ENCODE measurements at regions not wholly inside any gene's neighbourhood (a gene's known extent, or its start where the extent isn't known, plus 50 kb on each side); places are given as distances from the start of the nearest gene placed in this dataset.

DNA sequence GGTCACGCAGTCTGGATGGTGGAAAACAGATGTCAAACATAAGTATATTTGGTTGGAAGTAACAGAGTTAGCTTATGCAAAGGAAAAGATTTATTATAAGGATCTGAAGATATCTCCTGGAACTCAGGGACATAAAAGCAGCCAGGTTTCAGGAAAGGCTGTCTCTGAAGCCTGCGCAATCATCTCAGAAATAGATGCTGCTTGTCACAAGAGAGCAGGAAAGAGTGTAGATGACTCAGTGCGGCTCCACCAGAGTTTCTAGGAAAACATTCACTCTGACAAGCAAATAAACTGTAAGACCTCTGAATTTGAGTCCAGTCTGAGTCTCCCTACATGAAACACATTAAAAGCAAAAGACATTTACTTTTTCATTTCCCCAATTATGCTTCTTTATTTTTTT is 220.4 kb upstream of the HTR2A start:
- DNase-seq (ENCODE audit: low spot score): peak; percentile 44

DNA sequence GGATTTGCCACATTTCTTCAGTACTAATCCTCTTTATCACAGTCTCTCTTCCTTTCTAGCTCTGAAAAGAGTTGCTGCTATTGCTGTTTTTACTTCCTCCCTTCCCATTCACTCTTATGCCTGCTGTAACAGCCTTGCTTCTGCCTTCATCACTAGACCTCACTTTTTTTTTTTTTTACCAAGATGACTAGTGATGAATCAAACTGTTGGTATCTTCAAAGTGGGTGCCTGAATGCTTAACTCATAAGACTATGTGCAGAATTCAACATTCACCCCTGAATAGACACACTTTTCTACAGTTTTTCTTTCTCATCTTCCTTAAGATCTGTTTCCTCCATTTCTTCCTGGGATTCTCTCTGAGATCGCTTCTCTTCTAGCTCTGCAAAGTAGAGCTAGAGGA is 217.2 kb upstream of the HTR2A start:
- DNase-seq (ENCODE audit: low spot score): no peak

DNA sequence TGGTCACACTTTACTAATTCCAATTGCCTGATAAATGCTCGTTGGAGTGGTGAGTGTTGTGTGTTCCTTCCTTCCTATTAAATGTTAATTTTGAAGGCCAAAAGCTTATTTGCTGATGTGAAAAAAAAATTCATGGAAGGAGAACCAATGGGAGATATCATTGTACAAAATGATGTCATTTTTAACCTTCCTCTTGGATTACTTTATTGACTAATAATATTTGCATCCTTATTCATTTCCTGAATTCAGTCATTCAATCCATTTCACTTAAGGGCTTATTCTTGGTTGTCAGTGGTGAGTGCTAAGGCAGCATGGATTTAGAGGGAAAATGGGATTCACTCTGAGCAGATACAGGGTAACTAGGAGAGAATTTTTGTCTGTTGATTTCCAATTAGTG is 216.0 kb upstream of the HTR2A start:
- no peak for DNase-seq (ENCODE audit: low spot score)

DNA sequence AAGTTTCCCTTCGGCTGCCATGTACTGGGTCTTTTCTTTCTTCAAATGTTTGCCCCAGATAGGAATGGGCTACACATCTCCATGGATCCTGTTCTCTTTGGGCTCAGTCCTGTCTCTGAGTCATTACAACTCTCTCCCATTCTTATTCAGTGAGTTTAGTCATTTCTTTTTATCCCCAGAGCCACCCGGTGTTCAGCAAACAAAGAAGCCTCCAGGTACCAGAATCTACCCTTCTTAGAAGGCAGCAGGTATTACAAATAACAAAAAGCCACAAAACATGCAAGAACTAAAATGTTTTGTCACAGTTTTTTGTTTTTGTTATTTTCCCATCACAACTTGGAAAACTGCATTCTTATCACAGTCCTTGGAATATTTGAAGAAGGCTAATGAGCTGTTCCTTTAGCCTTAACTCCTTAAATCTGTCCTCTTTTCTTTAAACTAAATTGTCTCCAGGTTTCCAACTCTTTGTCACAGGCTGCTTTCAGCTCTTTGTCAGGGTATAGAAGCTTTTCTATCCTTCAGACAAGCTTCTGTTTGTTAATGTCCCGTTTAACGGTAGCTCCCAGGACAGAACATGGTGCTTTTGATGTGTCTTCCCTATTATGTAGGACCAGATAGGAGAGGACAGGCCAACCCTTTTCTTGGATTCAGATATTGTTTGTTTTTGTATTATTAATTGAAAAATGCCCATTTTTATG is 215.5 kb upstream of the HTR2A start:
- DNase-seq (ENCODE audit: low spot score): no peak

DNA sequence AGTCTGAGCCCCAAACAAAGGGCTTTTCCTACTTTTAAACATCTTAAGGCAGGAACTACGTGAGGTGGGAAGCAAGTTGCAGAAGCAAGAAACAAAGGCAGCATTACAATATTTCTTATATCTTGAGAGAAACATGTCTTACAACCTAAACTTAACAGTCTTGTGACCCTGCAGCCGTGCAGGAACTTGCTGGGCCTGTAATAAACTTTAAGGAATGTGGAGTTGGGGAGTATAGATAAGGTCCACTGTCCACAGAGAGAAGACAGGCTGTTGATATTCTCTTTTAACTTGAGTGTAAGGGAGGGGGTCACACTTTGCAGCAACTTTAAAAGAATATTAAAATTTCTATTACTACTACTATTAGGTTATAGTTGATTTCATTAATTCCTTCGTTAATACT is 214.6 kb upstream of the HTR2A start:
- no peak for DNase-seq (ENCODE audit: low spot score)

DNA sequence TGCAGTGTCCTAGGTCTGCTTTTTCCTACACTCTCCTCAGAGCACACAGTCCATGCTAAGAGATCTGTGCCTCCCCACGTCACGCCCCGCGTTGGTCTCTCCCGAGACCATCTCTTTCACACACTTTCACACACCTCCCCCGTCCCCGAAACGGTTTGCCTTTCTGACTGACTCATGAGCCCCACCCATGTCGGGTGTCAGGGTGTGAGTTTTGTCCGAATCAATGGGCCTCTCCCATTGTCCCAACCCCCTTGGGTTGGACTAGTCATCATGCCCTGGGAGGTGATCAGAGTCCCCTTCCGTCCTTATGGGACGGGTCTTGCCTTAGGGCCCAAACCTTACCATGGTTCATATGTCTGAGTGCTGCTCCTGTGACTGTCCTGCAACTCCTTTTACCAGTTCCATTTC is 214.0 kb upstream of the HTR2A start:
- DNase-seq (ENCODE audit: low spot score): no peak

DNA sequence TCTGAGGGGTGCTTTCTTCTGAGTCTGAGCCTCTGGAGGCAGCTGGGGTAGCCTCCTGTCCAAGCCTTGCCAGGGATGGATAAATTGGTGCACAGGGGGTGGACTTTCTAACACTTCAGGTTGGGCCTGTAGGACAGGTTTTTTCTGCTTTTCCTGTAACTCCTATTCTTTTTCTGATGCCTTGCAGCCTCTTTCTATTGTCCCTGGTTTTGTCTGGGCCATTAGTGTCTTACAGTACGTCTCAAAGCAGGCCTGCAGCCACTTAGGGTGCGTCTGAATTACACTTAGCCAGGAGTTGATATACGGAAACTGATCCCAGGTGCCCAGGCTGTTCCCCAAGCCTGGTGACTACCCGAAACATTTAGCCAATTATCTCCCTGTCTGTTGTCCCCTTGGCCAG is 213.3 kb upstream of the HTR2A start:
- no peak for DNase-seq (ENCODE audit: low spot score)

DNA sequence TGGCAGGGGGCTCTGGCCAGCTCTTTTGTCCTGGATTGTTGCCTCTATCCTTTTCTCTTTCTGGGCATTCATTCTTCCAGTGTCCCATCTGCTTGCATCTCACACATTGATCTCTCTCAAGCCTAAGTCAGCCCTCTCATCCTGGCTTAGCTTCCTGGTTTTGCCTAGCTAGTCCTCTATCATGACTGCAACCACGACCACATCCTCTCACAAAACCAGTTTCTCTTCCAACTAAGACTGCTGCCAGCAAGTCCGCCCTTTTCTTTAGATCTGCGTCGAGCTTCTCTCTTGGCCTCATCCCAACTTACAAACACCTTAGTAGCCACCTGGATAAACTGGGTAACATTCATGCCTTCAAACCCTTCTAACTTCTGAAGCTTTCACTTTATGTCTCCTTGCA is 212.2 kb upstream of the HTR2A start:
- no peak for DNase-seq (ENCODE audit: low spot score)

DNA sequence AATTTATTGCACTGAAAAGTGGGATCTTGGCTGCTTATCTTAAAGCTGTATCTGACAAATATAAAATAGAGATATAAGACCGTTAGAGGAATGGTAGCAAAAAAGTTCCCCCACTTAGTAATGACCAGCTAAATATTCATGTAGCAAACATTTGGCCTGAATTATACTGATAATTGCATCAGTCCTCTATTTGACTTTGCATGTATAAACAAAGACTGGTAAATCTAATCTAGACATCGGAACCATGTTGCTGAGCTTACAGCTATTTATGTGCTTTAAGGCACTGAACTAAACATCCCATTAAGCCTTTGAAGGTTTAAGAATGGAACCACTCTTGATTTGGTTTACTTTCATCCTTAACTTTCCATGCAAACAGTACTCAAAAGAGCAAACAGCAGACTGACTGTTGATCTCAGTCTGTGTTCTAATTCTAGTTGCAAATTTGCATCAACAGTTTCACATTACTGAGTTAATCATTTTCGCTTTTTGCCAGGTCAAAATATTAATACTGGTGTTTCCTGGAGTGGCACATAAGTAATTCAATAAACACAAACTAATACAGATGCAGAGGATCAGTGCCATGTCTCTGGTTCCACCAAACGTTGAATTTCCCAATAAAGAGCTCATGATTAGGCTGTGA is 203.5 kb upstream of the HTR2A start:
- DNase-seq (ENCODE audit: low spot score): no peak

DNA sequence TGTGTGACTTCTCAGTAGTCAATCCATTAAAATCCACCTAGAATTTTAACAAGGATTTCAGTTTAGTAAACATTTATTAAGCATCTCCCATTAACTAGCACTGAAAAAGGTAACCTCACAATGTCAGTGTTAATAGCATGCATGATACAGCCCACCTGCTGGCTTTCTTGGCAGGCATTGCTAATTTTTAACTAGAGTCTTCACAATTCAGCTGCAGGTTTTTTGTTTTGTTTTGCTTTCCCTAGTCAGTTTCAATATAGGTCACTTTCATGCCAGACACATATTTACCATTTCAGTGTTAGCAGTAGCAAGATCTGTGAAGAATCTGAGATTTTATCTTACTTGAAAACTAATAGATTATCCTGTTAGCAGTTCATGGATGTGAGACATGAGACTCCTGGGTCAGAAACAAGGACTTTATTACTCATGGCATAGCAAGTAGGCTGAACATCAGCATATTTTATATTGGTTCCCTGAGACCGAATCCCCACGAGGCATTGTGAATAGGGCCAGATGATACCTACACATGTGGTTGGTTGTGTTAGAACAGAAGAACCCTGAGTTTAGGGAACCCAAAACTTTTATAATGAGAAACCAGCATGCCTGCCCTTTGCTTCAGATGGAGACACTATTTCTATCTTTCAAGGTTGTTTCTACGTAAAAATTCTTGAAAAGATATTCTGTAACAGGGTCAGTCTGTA is 198.0 kb upstream of the HTR2A start:
- DNase-seq (ENCODE audit: low spot score): no peak

DNA sequence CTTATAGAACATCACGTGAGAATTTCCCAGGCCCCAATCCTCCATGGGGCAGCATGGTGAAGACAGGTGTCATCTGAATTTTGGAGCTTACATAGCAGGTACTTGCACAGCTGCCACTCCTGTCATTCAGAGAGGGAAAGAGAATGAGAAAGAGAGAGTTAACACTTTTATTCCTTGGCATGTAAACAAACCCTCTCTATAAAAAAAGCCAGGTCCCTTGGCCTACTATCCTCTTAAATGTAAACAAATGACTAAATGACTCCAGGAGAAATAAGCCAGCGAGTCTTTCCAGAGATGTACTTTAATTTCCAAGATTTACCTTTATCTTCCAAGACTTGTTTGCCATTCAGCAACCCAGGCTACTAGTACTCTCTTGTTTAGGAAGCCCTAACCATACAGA is 195.3 kb upstream of the HTR2A start:
- no peak for DNase-seq (ENCODE audit: low spot score)

DNA sequence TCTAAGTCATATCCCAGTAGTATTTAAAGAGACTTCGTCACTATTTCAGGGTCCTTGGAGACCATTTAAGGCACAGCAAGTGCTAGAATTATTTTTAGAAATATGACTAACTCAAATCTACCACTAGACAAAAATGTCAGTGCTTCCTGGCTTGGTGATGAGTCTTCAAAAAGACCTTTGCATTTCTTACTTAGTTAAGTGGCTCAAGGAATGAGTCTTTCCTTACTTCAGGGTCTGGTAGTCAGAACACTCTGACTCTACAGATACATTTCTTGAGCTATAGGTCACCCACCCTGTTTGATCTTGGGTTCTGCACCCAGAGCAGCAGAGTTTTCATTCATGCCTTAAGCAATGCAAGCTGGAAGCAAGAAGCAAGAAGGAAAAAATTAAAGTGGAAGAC is 191.0 kb upstream of the HTR2A start:
- peak; percentile 36 for DNase-seq (ENCODE audit: low spot score)

DNA sequence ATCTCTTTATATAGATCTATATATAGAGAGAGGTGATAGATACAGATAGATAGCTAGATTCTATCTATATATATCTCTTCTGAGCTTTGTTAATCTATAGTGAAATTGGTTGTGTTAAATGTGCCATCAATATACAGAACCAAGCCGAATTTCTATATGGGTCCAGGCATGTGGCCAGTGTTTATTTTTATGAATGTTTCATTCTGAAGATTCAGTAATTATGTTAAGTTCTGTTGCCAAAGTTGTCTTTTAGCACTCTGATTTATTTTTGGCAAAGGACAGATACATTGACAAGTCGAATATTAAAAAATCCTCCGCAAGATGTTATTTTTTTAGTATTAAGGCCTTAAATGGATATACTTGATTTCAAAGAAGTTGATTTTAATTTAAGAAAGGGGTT is 190.4 kb upstream of the HTR2A start:
- no peak for DNase-seq (ENCODE audit: low spot score)

DNA sequence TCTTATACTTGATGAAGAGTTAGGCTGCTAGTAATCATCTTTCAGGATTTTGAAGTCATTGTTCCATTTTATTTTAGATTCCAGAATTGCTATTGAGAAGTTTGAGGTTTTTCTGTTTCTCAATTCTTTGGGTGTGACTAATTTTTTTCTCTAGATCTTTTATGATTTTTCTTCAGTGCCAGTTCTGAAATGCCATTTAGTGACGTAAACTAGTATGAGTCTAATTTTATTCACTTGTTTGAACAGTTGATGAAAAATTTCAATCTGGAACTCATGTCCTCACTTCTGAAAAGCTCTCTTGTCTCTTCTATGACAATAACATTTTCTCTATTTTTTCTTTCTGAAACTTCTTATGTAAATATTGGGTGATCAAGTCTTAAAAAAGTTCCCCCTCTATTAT is 188.5 kb upstream of the HTR2A start:
- no peak for DNase-seq (ENCODE audit: low spot score)

DNA sequence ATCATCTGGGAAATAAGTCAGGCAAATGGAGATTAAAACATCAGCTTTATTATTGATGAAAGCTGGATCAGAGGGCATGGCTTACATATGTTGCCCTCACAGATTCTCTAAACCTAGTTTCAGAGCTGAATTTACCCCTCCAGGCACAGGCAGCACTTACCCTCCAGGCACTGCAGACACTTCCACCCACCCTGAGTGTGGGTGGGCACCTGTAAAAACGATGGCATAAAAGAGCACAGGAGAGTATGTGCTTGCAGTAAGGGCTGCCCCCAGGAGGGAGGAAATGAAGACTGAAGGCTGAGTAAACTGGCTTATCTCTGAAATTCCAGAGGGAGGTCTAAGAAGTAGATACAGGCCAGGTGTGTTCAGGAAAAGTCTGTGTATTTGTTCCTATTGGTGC is 185.0 kb upstream of the HTR2A start:
- no peak for DNase-seq (ENCODE audit: low spot score)

DNA sequence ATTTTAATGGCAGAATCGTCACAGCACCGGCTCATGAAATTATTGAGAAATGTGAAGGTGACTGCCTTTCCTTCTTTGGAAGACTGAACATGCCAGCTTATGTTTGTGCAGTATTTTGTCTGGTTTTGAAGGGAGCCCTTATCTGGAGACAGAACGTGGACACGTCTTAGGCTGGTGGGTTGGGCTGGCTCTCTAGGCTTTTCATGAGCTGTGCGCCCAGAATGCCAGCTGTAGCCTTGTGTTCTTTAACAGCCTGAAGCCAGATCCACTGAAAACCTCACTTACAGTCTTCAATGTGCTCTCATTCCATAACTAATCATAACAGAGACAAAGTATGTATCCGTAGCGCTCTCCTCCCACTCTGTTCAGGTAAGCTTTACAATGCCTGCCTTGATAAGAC is 184.4 kb upstream of the HTR2A start:
- DNase-seq (ENCODE audit: low spot score): no peak

DNA sequence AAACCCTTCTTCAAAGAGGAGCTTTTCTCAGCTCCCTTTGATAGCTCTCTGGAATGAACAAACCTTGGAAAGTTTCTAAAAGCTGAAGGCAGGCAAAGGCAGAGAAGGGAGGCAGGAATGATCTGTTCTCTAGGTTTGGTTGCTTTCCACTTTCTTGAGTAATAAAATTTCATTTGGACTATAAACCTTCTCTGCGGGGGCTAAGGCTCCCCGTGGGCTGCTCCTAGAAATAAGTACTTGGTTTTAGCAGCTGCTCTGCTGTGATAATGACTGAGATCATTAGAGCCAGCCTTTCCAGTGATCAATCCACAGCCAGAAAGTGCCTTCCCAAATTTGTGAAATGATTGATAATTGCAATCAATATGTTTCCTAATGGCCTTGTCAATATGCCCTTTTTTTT is 183.8 kb upstream of the HTR2A start:
- no peak for DNase-seq (ENCODE audit: low spot score)

DNA sequence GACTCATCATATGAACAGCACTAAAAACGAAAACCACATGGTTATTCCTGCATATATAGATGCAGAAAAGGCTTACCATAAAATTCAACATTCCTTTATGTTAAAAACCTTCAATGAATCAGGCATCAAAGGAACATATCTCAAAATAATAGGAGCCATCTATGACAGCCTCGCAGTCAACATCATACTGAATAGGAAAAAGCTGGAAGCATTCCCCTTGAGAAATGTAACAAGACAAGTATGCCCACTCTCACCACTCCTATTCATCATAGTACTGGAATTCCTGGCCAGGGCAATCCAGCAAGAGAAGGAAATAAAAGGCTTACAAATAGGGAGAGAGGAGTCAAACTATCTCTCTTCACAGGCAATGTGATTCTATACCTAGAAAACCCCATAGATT is 179.6 kb upstream of the HTR2A start:
- DNase-seq (ENCODE audit: low spot score): no peak

DNA sequence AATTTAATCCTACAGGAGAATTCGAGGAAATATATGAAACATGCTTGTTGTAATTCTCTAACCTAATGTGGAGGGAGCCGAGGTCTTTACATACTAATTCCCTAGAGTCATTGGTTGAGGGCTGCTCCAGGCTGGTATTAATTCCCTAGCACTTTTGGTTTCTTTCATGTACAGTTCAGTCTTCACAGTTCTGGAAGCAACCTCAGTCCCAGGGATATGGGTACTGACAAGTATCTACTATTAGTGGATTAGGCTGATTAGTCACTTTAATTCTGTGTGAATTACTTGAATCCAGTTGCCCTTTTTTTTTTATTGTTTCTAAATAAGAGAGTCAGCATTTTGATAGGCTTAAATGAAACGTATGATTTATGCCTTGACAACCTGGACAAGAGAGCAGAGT is 172.3 kb upstream of the HTR2A start:
- DNase-seq (ENCODE audit: low spot score): no peak

DNA sequence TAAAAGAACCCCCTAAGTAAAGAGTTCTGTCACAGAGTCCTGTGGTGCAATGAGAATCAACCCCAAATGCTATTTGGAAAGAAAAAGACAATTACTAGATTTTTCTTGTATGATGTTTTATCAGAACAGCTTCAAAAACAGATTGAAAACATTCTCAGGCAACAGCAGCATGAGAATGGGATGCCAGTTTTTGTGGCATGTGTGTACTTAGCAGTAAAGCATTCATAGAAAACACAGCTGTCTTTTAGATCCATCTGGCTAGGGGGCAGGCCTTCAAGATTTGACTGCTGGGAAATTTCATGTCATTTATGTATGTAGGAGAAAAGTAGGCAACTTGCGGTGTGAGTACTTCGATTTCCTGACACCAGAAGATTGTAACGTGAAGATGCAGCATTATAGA is 170.5 kb upstream of the HTR2A start:
- DNase-seq (ENCODE audit: low spot score): no peak

DNA sequence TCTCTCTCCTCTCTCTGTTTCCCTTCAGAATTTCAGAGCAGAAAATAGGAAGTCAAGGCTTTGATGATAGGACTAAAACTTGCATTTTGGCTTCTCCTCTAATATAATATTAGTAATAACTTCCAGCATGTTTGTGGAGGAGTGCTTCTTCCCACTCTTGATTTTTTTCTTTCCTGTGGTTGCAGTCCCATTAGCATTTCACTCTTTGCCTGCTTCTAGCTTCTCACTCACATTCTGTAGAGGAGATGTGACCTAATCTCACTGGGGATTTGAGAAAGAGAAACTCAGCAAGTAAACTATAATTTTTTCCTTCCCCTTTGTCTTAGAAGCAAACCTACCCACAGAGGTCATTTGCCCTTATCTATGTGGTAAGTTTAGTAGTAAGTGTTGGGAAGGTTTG is 169.4 kb upstream of the HTR2A start:
- DNase-seq (ENCODE audit: low spot score): no peak

DNA sequence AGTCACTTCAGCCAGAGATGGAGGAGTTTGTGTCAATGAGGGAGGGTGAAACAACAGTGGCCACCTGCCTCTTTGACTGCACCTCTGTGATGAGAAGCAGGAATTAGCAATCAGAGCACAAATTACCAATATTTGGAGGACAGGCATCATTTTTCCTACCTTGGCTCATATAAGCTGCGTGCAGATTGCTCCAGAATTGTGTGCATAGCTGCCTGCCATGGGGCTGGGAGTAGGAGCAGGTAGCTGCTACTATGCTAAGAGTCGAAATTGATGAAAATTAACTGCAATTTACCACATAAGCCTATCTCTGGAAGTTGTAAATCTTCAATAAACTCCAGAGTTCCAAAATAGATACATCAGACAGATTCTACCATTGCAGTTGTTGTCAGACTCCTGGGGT is 167.5 kb upstream of the HTR2A start:
- DNase-seq (ENCODE audit: low spot score): no peak

DNA sequence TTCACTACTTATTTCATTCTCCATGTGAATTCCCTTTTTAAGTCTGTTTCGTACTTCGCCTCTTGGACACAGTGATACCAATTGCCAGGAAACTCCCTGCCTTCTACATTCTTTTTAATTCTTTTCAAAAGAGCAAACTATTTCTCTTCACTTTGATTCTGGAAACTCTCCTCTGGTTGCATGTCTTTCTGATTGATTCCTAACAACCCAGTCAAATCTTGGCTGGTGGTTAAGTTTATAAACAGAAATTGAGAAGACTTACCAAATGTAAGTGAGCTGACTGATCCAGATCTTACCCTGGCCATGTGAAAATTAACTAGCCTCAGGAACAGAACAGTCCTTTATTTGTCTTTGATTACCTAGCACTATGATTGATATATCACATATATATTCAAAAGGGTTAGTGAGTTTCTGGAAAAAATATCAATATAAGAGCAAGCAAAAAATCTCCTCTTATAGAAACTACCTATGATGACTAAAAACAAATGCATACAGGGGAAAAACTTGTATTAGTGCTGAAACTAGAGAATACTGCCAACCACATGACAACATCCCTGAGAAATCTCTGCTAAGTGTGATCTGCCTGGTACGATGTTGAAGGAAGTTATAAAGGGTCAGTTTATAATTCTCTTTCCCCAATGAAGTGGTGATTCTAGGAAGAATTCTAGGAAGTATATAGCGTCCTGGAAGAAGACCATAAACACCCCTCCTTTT is 152.6 kb upstream of the HTR2A start:
- no peak for DNase-seq (ENCODE audit: low spot score)
